SKM-1 (cell line): ENCODE measurements at regions not wholly inside any gene's neighbourhood (a gene's known extent, or its start where the extent isn't known, plus 50 kb on each side); places are given as distances from the start of the nearest gene placed in this dataset.

Source experiments
- DNase-seq: peaks from one replicate; lab custom pipeline; 2025; ENCODE audit not compliant: unreplicated experiment; lab: John Stamatoyannopoulos, UW

DNA sequence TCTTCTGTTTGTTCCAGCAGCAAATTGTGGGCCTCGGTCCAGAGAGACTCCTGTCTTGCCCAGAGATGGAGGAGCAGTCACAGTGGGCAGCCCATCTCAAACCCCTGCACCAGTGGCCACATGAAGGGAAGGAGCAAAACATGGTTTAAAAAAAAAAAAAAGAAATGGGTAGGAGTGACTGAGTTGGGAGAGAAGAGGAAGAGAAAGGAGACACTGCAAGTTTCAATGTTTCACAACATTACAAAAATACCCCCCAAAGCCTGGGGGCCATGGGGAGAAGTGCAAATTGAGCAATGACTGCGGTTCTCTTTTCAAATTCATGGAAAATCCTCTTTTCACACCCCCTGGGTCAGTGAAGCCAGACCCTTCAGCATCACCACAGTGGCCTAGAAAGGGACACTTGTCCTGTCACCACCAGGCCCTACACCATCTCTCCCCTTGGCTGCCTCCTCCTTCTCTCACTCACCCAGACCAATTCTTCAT is 117.1 kb downstream of the ZFP36L2 start:
- peak; percentile 79 for DNase-seq

DNA sequence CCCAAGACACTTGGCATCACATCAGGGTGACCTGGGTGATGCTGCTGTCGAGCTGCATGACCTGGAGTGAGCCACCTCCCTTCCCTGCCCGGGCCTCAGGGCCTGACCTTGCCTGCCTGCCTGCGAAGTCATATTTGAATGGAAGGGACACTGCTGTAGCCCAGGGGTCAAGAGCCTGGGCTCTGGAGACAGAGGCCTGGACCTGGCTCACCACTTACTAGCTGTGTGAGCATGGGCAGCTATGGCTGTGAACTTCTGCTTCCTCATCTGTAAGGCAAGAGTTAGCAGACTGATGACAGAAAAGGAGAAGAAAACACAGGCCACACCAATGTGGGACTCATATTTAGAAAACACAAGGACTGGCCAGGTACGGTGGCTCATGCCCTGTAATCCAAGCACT is 118.7 kb downstream of the ZFP36L2 start:
- DNase-seq: peak; percentile 63

DNA sequence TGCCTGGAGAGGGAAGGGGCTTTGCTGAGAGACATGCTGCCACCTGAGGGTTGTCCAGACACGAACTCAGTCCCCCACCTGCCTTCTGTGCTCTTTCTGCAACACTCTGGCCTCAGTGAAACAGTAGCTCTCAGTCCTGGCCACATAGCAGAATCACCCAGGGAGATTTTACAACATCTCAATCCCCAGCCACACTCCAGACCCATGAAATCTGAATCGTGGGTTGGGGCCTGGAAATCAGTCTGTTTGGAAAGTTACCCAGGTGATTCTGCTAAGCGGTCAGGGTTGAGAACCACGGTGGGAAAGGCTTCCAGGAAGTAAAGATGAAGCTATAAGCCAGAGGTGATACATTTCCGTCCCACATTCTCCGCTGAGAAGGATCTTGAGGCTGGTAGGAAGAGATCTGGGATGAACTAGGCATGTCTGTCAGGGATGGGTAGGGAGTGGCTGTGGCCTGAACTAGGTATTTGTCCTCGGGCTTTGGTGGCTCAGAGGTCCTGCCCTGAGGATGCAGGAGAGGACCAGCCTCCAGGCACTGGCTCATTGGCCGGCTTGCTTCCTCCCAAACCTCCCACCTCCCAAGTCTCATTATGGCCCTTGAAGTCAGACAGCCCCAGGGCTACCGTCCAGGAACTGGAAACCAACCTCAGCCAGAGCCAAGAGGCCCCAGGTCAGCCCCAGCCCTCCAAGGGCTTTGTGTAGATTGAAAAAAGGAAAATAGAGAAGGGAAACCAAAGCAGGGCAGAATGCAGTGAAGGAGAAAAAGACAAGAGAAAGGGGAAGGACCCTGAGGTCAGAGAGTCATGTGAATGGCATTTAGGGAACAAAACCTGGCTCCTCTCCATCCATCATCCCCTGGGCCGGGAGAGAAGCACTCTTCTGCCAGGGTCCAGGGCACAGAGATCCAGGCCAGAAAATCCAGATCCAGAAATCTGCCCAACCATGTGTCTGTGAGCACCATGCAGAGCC is 119.6 kb downstream of the ZFP36L2 start:
- peak; percentile 81 for DNase-seq

DNA sequence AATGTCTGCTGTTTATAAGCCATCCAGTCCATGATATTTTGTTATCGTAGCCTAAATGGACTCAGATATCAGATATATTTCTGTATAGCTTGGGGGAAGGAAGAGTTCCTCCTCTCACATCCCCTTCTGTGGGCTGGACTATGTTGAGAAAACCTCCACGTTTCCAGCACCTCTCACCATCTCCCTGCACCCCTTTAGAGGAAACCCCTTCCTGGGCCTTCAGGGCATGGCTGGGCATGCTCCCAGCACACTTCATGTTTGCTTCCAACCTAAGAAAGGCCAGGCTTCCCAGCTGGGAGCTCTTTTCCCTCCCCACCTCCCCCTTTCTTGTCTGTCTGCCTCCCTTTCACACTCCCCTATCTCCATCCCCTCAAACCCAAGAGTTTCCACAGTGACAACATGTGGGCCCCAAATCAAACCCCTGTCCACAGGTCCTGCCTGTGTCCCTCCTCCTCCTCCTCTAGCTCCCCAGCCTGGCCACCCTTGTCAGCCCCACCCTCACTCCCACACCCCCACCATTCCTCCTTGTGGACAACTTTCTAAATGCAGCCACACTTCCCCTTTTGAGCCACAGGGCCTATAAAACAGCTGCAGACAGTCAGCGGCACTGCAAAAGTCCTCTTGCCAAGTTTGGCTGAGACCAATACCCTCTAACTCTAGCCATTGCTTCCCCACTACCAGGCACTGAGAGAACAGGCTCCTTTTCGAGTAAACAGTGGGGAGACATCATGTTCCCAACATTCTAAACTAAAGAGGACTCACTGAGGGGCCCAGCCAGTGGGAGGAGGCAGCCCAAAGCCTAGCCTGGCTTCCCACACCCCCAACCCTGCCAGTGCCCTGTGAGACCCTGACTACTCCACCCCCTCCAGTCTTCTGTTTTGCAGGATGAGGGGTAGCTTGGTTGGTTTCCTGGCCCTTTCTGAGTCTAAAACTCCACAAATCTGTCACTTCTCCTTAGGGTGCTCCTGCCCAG is 120.5 kb downstream of the ZFP36L2 start:
- peak; percentile 85 for DNase-seq

DNA sequence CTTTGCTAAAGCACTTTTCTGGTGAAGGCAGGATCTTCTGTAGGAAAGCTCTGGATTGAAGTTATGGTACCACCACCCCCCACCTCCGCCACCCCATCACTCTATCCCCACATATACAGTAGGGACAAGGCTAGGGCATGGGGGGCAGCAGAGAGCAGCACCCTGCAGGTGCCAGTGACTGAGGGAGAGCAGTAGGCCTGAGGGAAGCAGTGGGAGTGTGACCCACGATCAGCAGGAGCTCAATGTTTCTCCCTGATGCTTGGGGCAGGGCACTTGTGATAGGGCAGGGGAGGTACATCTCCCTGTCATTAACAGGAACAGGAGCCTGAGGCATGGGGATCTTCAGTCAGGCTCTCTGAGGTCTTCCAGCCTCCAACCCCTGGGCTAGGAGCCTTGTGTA is 121.6 kb downstream of the ZFP36L2 start:
- DNase-seq: no peak

DNA sequence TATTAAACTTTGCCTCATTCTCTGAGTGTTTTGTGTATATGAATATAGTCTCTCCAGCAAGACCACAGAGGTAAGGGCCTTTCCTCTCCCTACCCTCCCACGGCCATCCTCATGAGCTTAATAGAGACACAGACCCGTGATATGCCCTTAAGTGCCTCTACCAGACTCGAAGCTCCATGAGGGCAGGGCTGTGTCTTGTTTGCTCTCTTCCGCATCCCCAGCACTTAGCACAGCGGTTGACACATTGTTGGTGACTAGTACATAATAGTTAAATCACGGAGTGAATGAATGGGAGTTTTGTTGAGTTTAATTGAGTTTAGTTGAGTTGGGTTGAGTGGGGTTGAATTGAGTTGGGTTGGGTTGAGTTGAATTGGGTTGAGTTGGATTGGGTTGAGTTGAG is 122.3 kb downstream of the ZFP36L2 start:
- DNase-seq: no peak

DNA sequence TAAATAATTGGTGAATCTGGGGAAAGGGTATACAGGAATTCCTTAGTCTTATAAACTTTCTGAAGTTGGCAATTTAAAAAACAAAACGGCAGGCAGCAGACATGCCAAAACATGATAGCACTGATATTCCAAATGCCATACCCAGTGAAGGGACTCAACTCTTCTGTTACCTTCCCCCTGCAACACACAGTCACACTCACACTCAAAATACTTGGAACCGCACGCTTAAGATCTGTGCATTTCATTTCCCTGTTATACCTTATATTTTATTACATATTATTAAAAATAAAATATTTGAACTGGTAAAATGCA is 123.4 kb downstream of the ZFP36L2 start:
- no peak for DNase-seq

DNA sequence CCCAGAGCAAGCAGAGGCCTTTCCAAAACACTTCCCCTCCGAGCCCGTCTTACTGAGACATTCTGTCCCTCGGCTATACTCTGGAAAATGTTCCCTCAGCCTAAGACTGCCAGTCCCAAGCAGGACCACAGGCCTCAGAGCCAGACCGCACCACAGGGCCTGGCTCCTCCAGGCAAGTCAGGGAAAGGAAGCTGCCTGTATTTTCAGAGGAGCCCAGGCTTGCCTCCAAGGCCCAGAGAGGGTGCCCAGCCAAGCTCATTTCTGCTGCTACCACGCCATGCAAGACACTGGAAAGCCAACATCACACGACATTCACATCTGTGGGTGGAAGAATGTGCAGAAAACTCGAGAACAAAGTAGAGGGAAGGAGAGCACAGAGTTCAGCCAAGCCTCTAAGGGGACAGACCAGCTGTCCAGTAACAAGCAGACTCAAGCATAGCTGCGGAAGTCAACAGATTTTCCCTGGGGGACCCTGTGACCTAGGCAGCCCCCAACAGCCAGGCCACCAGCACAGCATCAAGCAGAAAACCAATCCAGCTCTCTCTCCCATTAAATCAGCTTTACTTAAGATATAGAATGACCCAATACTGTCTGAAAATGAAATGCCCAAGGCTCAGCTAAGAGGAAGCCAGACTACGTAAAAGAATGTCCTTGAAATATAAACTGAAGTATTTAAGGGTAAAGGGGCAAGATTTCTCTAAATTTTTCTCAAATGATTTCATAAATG is 123.9 kb downstream of the ZFP36L2 start:
- no peak for DNase-seq

DNA sequence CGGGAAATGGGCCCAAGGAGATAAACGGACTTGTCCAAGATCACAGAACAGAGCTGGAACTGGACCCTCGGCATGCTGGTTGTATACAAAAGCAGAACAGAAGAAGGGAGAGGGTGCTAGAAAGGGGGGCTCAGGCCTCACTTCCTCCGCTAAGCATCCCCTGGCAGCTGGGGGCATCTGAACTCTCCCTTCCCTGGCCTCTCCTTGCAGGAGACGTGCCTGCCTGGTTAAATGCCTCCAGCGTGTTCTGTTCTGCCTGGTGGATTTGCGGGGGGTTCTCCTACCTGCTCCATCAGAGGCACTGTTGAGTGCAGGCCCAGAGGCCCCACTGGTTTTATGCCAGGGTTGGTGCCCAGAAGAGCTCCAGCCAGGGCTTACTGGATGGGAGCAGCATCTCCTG is 124.7 kb downstream of the ZFP36L2 start:
- DNase-seq: no peak

DNA sequence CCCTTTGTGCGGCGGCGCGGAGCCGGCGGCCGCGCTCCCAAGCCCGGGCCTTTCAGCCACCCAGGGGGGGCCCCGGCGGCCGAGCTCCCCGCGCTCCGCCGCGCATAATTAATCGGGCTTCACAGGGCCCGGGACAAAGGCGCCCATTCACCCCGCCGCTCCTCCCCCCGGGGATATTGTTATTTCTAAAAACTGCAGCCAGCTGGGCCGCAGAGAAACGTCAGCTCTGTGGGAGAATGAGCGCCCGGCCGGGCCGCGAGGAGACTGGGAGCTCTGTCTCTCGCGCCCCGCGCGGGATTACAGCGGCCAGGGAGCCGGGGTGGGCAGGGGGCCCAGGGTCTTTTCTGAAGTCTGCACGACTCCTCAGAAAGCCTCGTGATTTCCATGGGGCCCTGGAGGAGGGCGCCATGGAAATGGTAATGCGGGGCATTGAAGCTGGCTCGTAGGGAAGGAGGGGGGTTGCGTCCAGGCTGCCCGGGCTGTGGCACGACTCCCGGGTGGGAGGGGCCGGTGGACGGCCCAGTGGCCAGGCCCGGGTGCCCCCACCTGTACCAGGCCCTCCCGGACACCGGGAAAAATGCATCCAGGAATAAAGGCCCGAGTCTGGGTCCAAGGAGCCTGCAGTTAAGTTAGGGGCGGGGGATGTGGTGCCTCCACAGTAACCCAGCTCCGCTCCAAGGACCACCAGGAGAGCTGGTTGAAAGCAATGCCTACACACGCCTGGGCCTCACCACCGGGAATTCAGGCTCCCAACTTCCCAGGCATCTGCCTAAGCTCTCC is 125.3 kb downstream of the ZFP36L2 start:
- no peak for DNase-seq

DNA sequence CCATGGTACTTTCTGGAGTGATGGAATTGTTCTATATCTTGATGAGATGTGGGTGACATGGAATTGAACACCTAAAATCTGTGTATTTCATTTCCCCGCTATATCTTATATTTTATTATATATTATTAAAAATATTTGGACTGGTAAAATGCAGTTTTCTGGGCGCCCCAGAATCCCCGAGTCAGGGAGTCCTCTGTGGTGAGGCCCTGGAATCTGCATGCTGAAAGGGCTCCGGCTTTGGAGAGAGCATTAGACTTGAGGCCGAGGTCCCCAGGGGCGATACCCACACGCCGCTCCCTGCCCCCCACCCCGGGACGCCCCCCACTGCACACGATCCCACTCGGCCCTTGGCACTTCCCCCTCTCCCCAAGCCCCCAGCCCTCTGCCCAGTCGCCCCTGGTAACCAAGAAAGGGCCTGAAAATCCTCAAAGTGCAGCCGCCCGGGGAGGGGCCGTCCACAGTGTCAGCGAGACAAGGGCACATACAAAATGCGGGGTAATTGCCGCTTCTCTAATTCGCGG is 126.0 kb downstream of the ZFP36L2 start:
- no peak for DNase-seq

DNA sequence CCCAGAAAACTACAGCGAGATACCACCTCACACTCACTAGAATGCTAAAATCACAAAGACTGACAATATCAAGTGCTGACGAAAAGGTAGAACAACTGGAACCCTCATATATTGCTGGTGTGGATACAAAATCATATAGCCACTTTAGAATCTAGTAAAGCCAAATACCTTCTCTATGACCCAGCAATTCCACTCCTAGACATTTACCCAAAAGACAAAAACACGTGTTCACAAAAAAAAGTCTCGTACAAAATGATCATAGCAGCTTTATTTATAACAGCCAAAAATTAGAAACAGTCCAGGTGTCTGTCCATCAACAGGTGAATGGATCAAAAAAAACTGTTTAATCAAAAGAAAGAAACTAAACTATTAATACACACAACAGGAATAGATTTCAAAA is 126.6 kb downstream of the ZFP36L2 start:
- DNase-seq: no peak

DNA sequence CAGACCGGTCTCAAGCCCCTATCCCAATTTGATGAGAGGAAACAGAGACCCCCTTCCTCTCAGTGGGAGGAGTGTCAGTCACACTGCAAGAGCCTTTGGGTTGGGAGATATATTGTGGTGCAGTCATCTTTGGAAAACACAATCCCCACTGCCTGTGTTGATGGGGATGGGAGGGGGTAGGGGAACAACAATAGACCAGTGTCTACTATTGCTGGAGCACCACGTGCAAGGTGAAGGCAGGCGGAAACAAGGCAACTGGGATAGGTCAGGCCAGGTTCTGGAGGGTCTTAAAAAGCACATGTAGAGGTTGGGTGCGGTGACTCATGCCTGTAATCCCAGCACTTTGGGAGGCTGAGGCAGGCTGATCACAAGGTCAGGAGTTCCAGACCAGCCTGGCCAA is 127.9 kb downstream of the ZFP36L2 start:
- DNase-seq: no peak

DNA sequence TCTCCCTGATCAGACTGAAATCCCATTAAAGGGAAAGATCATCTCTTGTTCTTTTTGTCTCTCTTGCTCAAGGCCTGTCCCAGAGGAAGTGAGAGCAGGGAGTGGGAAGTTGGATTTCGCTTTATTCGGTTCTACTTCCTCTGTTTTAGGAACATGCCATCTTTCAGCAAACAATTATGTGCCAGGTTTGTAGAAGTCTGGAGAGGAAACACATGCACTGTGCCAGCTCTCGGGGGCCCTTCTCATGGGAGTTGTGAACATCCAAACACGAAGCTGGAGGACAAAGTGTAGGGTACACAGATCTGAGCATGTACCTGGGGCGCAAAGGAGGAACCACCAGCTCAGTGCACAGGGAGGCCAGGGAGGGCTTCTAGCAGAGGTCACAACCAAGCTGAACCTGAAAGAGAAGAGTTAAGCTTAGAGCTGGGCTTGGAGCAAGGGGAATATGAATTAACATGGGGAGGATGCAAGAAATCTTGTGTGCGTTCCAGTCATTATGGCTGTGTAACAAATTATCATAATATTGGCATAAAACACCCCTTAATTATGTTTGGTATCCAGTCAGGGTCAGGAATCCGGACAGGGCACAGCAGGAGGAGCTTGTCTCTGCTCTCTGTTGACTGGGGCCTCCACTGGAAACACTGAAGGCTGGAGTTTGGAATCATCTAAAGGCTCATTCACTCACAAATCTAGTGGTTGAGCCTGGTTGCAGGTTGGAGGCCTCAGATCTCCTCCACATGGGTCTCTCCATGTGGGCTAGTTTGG is 128.6 kb downstream of the ZFP36L2 start:
- DNase-seq: no peak

DNA sequence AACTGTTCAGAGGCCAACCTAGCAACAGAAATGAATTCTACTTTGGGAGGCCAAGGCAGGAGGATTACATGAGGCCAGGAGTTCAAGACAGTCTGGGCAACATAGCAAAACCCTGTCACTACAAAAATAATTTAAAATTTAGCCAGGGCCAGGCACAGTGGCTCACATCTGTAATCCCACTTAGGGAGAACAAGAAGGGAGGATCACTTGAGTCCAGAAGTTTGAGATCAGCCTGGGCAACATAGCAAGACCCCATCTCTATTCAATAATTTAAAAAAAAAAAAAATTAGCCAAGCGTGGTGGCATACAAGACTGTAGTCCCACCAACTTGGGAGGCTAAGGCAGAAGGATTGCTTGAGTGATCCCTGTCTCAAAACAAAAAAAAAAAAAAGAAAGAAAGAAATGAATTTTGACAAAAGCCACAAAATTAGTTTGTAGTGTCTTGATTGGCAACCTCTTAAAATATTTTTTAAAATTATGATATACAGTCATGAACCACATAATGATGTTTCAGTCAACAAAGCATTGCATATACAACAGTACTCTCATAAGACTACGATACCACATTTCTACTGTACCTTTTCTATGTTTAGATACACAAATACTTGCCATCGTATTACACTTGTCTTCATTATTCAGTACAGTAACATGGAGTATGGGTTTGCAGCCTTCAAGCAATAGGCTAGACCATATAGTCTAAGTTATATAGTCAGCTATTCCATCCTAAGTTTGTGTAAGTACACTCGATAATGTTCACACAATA is 130.7 kb downstream of the ZFP36L2 start:
- DNase-seq: no peak

DNA sequence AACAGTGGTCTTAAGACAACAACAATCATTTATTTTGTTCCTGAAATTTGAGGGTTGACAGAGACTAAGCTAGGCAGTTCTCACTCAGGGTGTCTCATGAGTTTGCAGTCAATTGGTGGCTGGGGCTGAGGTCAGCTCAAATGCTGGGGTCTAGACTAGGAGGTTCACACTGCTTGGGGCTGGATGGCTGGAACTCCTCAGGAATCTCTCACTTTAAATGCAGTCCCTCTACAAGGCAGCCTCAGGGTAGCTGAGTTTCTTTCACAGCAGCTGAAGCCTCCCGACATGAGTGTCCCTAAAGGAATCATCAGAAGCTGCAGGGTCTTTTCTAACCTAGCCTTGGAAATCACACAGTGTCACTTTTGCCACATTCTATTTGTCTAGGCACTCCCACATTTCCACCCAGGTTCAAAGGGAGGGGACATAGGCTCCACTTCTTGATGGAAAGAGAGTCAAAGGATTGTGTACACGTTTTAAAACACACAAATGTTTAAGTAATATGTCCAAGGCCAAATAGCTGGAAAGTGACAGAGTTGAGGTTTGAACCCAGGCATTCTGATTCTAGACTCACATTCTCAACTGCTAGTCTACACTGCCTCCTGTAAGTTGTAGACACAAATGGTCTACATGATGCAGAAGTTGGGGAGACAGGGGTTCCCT is 133.8 kb downstream of the ZFP36L2 start:
- DNase-seq: no peak

DNA sequence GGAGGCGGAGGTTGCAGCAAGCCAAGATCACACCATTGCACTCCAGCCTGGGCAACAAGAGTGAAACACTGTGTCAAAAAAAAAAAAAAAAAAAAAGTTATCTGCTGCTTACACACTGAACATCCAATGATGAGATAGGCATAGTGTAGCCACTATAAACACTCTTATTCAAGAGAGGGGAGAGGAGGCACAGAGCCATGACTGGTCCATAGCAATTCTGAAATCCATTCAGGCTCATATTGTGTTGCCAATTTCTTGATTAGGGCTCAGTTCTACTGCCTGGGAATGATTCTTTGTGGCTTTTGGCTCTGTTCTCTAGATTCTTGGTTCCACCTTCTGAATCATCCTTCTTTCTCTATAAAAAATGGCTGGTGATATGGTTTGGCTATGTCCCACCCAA is 136.1 kb downstream of the ZFP36L2 start:
- DNase-seq: no peak
